NCI-H1417 treated with DMSO at 0.1 percent for 48 hours (cell line): ENCODE measurements at regions not wholly inside any gene's neighbourhood (a gene's known extent, or its start where the extent isn't known, plus 50 kb on each side); places are given as distances from the start of the nearest gene placed in this dataset.
A peak's percentile ranks its signal among the peaks of the same experiment; 100 is the strongest.

Source experiments
- DNase-seq: peaks from one replicate; lab custom pipeline; 2025; lab: John Stamatoyannopoulos, UW

DNA sequence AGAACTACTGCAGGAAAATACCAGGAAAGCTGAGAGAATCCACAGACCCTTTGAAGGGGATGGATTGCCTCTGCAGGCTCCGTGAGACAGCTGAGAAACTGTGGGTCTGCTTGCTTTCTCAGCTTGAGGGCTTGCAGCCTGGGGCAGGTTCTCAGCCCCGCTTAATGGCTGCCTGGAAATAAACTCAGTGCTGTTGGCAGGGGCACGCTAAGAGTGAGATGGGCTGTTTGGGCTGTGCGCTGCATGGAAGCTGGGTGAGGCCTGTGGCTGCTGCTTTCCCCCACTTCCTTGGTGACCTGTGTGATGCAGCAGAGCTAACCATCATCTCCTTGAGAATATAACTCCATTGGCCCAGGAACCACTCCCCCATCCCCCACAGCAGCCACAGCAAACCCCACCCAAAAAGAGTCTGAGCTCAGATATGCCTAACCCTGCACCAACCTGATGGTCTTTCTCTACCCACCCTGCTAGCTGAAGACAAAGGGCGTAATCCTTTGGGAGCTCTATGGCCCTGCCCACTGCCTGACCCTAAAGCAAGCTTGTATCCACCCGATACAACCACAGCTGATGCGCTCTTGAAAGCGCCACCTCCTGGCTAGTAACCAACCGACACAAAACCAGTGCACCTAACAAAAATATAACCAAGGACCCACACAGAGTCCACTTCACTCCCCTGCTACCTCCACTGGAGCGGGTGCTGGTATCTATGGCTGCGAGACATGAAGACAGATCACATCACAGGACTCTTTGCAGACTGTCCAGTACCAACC lies 800.6 kb upstream of the MAP3K7 start:
- DNase-seq: no peak

DNA sequence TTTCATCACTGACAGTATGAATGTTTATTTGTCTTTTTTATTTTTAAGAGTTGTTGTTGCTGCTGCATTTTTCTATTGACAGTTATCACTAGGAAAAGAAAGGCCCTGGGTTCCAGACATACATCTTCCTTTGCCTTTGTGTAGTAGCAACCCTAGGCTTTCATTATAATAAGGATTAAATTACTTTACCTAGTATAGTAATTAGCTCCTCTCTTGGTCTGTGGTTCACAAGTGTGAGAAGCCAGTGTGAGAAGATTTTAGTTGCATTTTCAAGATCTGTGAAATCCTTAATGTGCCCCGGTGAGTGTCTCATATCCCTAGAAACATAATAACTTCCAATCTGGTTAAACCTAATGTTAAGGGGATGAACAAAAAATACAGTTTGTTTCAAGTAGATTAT lies 799.3 kb upstream of the MAP3K7 start:
- DNase-seq: no peak

DNA sequence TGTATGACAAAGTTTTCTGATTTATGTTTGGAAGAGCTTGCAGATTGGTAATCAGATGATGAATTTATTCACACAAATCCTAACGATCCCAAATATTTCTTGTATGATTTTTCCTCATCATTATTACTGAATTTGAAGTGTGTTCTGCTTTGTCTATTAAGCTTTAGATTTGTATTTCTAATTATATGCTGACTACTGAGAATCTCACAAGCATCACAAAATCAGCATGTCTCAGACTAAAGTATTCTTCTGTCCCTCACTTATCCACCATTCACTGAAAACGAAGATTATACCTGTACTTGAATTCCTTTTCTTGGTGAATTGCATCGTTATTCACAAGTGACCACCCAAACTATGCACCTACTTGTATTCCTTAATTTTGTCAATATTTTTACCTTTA lies 796.3 kb upstream of the MAP3K7 start:
- no peak for DNase-seq

DNA sequence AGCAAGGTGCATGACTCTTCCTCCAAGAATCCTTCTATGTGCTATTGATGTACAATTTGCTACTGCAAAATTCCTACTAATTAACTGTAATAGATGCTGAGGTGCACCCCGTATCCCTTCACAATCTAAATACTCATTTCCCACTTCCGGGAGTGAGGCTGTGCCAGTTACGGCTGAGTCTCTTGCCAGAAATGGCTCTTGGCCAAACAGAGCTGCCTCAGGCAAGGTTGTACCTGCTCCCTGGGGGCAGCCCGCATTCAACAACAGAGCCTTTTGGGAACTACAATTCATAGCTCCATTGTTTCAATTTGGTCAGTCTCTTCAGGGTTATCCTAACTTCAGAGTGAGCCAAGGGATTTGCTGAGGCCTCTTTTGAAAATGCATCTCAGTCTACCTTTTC lies 789.8 kb upstream of the MAP3K7 start:
- DNase-seq: peak; percentile 27

DNA sequence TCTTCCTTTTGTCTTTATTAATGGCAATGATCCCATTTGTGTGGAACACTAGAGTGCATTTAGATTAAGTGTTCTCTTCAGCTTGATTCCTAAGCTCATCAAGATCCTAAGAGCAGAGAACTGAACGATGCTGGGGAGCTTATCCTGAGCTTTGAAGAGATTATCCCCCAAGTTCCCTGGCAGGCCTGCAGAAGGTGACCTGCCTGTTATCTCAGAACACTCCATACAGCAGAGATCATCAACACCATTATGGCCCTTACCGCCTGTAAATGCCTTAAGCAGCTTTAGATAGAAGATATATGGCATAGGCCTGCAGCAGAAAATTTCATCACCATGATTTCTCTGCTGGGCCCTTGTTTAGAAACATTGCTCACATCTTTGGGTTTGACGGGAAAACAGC lies 779.9 kb upstream of the MAP3K7 start:
- DNase-seq: no peak

DNA sequence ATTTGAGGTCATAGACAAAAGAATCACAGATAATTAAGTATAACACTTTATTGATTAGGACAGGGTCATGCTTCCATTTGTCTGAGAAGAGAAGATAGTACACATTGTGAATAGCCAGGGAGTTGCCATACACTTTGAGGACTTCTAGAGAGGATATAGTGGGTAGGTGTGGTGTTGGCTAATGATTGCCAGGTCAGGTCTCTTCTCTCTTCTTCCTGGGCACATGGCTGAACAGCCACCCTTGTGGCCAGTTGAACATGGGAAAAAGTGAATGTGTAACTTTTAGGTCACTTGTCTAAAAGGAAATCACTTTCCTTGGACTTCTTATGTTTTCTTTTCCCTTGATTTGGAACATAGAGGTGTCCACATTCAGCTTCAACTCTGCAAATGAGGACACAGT lies 772.1 kb upstream of the MAP3K7 start:
- DNase-seq: no peak

DNA sequence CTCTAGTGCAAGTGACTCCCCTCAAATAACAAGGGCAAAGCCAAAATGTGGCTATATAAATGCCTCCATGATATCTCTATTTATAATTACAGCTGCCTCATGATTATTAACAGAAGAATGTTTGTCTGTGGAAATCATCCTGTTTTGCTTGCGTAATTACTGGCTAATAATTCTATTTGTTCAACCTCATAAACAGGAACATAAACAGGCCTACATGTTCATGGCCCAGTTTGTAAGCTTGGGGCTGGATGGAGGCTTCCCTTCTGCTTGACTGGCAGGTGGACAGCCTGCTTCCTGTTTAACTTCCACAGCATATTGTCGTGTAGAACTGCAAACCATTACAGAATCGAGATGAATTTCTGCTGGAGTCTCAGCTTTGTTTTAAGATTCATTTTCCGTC lies 766.0 kb upstream of the MAP3K7 start:
- no peak for DNase-seq

DNA sequence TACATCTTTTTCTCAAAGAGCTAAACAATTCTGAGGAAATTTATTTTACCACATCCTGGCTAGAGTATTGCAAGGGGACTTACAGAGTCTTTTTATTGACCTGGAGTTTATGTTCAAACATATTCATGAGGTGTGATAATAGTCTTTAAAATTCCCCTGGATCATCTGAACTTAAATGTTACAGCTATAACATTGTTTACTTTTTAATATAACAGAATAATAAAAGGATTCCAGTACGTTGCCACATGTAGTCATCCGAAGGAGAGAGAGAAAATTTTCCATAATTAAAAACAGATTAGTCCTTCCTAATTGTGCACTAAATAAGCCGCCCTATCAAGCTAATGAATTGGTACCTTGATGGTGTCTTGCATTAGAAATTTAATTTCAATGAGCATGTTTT lies 765.4 kb upstream of the MAP3K7 start:
- no peak for DNase-seq

DNA sequence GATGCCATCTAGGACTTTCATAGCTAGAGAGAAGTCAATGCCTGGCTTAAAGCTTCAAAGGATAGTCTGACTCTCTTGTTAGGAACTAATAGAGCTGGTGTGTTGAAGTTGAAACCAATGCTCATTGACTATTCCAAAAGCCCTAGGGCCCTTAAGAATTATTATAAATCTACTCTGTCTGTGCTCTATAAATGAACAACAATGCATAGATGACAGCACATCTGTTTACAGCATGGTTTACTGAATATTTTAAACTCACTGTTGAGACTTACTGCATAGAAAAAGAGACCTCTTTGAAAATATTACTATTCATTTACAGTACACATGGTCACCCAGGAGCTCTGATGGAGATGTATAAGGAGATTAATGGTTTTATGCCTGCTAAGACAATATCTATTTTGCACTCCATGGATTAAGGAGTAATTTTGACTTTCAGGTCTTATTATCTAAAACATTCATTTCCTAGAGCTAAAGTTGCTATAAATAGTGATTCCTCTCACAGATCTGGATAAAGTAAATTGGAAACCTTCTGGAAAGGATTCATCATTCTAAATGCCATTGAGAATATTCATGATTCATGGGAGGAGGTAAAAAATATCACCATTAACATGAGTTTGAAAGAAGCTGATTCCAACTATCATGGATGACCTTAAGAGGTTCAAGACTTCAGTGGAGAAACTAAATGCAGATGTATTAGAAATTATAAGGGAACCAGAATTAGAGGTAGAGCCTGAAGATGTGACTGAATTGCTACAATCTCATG lies 763.5 kb upstream of the MAP3K7 start:
- no peak for DNase-seq

DNA sequence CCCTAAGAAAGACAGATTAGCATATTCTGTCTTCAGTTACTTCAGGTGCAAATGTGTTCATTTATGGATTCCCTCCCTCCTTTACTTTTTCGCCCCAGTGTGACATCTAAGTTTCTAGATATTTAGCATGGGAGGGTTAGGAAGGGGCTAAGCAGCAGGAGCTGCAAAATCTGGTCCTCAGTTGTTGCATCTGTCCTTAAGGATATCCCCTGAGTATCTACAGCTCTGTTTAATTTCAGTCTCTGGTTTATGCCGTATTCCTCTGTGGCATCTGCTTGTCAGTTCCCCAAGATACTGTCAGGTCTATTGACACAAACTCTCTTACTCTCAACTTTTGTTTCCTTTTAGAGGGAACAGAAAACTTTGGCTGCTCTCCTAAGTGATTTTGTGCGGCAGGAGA lies 754.6 kb upstream of the MAP3K7 start:
- no peak for DNase-seq

DNA sequence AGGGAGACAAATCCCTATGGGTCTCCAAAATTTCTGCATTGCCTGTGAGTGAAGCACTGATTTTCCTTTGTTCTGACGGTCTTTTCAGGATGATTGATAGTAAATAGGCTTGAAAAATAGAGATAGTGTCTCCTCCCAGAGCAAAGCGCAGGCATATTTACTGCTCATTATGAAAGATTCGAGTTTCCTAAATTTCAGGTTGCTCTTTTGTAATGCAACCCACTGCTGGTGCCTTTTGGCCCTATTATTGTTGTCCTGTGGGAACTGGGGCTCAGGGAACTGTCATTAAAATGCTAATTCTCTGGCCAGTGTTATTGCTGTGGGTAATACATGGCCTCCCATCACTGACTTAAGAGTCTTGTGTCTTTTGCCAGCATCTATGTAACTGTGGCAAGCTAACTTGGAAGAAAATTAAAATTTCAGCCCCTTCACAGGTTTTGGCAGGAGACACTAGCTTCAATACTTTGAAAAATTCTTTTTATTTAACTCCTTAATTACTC lies 754.1 kb upstream of the MAP3K7 start:
- no peak for DNase-seq

DNA sequence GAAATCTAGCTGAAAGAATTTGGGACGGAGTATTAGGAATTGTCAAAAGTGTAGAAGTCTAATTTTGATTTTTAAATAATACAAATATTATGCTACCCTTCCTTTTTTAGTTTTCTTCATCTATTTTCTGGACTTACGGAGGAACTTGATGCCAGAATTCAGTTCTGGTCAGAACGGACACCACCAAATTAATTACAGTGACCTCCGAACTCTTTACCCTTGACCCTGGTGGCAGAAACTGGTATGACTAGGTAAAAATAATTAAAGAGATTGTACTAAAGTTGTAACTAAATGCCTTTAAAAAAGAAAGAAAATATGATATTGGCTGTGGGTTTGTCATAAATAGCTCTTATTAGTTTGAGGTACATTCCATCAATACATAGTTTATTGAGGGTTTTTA lies 751.1 kb upstream of the MAP3K7 start:
- no peak for DNase-seq

DNA sequence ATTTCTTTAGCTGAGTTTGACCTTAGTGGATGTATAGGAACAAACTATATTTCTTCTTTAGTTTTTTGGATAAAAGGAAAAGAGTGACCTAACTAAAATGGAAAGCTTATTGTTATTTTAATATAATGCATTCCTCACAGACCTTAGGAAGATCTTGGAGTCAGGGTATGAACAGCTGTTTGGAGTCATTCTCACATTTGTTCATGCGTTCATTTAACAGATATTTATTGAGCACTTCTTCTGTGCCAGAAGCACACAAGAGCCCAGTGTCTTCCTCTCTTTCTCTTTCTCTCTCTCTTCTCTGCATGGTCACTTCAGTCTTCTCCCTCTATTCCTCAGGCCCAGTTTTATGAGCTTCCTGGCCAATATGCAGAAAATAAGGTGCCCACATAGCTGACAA lies 744.0 kb upstream of the MAP3K7 start:
- no peak for DNase-seq

DNA sequence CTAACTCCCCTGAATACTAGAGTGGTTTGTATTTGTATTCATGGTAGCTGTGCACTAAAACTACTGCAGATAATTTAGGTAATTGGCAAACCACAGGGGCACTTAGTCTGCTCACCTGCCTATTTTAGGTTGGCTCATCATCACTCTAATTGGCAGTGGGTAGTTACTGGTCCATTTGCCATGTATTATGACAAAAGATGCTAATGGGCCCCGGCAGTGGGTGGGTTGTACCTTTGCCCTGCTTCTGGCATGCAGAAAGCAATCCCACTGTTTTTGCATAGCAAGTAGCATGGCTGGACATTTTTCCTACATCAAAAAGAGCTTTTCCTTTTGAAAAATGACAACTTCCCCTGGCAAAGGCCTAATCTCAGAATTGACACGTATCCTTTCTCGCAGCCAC lies 741.4 kb upstream of the MAP3K7 start:
- peak; percentile 53 for DNase-seq

DNA sequence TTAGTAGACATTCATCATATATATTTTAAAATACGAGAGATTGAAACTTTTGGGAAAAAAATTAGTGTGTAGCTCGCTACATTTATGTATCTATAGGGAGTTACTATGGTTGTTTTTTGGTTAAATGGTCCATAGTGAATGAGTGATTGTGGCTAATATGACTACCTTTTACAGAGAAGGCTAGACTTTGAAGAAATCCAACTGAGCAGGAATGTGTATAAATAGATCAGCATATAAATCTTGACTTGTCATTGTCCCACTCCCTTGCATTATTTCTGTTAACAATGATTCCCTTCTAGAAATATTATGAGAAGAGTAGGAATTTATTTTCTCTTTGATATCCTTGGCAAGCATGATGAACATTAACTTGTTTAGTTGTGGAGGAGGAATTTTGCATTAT lies 737.8 kb upstream of the MAP3K7 start:
- no peak for DNase-seq

DNA sequence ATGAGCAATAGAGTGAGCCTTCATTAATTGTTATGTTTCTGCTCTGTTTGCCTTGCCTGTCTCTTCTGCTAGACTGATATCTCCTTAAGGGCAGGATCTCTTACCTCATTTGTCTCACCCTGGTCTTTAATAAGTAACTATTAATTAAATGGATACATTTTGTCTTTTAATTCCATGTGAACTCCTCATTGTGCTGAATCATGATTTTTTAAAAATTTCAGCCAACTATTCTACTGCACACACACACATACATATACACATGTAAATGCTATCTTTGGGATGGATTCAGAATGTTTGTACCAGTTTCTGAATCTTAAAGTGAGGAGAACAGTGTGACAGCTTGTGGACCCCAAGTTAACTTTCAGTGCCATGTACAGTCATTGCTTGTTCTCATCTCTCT lies 731.1 kb upstream of the MAP3K7 start:
- no peak for DNase-seq

DNA sequence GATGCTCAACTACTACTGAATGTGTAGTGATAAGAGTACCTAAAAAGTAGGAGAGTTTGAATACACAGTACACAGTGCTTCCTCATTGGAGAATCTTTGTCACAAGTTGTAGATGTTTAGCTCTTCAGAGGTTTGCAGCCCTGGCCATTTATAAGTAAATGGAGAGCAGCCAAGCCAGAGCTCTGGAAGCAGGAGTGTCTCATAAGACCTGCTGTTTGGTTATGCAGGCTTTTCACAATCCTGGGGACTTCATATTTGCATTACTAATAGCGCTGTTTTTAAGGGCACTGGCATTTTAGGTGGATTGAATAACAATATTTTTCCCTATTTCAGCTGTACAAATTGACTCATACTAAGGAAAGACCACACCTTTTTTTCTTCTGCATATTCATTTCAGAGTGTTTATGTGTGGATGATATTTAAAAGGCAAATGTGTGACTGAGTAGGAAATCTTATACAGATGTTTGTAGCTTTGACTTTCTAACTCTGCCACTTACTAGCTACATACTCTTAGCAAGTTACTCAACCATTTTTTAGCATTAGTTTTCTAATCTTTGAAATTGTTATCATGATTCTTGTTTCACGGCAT lies 730.5 kb upstream of the MAP3K7 start:
- no peak for DNase-seq

DNA sequence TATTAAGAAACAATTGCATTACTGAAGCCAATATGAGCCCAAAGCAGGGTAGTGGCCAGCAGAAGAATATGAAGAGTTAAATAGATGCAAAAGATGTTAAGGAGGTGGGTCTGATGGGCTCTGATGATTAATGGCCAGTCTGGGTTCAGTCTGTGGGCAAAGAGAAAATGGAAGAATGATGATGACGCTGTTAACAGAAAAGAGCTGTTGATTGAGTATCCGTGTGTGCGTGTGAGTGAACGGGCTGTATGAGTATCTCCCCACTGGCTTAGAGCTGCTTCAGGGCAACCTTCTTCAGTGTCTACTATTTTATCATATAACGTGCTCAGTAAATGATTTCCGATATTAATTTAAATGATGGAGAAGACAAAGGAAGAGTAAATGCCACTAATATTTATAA lies 723.3 kb upstream of the MAP3K7 start:
- no peak for DNase-seq

DNA sequence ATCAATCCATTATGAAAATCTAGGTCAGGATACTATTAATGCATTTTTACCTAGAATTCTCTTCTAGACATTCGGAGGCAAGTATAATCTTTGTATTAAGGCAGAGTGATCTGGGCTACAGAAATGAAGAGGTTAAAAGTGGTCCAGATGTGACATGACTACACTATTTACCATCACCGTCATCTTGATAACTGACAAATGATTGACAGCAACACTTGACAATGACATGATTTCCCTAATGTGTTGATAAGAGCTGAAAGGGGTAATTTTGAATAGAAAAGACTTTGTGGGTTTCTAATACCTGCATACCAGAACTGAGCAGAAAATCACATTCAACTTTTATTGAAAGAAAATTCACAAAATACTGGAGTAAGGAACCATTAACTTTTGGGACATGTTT lies 718.9 kb upstream of the MAP3K7 start:
- DNase-seq: no peak

DNA sequence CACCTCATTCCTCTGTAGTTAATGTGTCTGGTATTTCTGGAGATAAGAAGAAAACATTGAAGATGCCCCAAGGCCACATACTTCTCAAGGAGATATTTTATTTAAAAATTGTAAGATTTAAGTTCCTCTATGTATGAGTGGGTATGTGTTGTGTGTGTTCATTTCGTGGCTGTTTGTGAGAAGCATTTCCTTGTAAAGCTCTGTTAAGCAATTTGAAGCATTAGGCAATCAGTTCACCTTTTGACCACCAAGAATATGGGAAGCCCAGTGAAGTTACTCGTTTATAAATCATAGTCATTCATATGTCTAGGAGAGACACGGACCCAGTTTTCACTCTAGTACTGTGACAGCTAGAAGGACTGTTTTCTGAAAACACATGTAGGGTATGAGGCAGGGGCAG lies 717.6 kb upstream of the MAP3K7 start:
- no peak for DNase-seq

DNA sequence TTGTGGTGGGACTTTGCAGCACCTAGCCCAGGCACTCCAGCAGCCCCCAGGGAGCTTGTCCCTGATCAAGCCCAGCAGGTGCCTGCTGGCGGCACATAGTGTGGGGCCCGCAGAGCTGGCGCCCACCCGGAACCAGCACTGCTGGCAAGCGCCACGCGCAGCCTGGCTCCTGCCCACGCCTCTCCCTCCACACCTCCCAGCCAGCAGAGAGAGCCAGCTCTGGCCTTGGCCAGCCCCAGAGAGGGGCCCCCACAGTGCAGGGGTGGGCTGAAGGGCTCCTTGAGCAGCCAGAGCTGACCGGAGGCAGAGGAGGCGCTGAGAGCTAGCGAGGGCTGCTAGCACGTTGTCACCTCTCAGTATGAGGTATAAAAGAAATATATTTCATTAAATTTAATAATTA lies 716.5 kb upstream of the MAP3K7 start:
- DNase-seq: no peak

DNA sequence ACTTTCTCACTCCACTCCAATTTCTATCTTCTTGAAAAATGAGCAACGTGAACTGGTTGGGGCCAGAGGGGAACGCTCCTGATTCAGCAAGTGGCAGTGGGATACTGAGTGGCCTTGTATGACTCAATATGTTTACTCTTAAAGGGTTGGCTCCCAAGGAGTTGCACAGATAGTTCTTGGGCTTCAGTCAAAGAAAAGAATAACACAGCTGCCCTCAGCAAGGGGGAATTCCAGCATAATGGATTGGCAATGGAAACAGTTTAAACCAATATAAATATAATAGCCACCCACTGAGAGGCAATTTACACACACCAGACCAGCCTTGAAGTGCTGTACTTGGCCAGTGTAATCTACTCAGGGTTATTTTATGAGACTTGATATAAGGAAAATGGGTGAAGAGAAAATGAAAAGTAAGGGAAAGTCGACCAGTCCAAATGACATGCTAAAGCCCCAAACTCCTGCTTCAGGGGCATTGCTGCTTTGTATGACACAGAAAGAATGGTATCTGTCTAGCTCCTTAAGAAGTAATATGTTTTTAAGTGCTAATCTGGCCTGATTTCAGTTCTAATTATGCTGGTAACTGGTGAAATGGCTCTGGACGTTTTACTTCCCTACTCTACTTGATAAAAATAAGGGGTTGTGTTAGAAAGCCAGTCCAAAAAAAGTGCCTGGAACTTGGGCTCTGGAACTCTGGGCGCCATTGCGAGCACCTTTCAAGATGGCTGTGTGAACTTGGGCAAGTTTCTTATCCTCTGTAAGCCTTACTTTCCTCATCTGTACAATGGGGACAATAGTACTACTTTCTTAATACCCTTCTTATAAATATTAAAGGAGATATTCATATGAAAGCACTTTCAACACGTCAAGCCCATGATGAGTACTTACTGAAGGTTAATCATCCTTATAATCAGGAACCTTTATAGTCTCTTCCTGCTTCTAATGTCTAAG lies 712.9 kb upstream of the MAP3K7 start:
- DNase-seq: peak; percentile 27
